BE2C (cell line): ENCODE measurements at regions not wholly inside any gene's neighbourhood (a gene's known extent, or its start where the extent isn't known, plus 50 kb on each side); places are given as distances from the start of the nearest gene placed in this dataset.
"Not testable (repeated sequence)": the region's sequence is repeated elsewhere in the genome, so short reads cannot be mapped to it uniquely, and the experiment has no call there.

Source experiments
- DNase-seq: peaks from one replicate; pipeline ENCODE4 v3.0.0-alpha.2; 2020
- H3K27me3 ChIP-seq: fragments of 250-450 bp; sonication (Bioruptor Pico); 2 replicates; pipeline ENCODE4 v1.5.1; 2020; ENCODE audit warnings: mild to moderate bottlenecking
- H3K36me3 ChIP-seq: fragments of 250-450 bp; sonication (Bioruptor Pico); 2 replicates; pipeline ENCODE4 v1.5.1; 2020; ENCODE audit warnings: mild to moderate bottlenecking
- H3K4me1 ChIP-seq: fragments of 250-450 bp; sonication (Bioruptor Pico); 2 replicates; pipeline ENCODE4 v1.5.1; 2020
- H3K4me3 ChIP-seq: 2 replicates; pipeline ENCODE4 v1.5.1; 2011; ENCODE audit warnings: low read depth, low read length
- H3K9me3 ChIP-seq: fragments of 250-450 bp; sonication (Bioruptor Pico); 2 replicates; pipeline ENCODE4 v1.5.1; 2020
- CTCF ChIP-seq: IDR thresholded peaks from 2 replicates; pipeline ENCODE4 v1.5.1; 2012; ENCODE audit warnings: mild to moderate bottlenecking, low read depth, low read length

- no peak for TF ChIP-seq CTCF
- no peak for DNase-seq
- no peak overlapping the region for H3K4me3 ChIP-seq
- peaks cover 10% of the 10 kb centered on the region; the same call in 1 of the 2 replicates for H3K4me1 ChIP-seq
- no peaks in the 10 kb centered on the region for H3K9me3 ChIP-seq
- H3K36me3 ChIP-seq: no peaks in the 10 kb centered on the region
- no peaks in the 10 kb centered on the region for H3K27me3 ChIP-seq
Measured at GRCh38 chr5:77906806-77907205, 130.7 kb upstream of the TBCA start.

GRCh38 chr5:77904362-77904761, 128.2 kb upstream of the TBCA start:
- Histone ChIP-seq H3K27me3 (no peaks in the 10 kb centered on the region), H3K4me3 (no peak overlapping the region), H3K4me1 (peaks cover 6% of the 10 kb centered on the region; the same call in 1 of the 2 replicates), H3K9me3 (no peaks in the 10 kb centered on the region), H3K36me3 (no peaks in the 10 kb centered on the region)
- DNase-seq: no peak
- TF ChIP-seq CTCF: no peak

- Histone ChIP-seq H3K4me3 (no peak overlapping the region), H3K9me3 (no peaks in the 10 kb centered on the region; the same call in 1 of the 2 replicates), H3K4me1 (peaks cover 5% of the 10 kb centered on the region), H3K36me3 (no peaks in the 10 kb centered on the region), H3K27me3 (no peaks in the 10 kb centered on the region)
- DNase-seq: no peak
- no peak for TF ChIP-seq CTCF
Measured at GRCh38 chr5:77900691-77901090, 124.6 kb upstream of the TBCA start.

GRCh38 chr5:77898385-77898784, 122.2 kb upstream of the TBCA start:
- H3K27me3 ChIP-seq: no peaks in the 10 kb centered on the region
- no peak for TF ChIP-seq CTCF
- H3K4me3 ChIP-seq: no peak overlapping the region
- DNase-seq: no peak
- H3K4me1 ChIP-seq: peaks cover 10% of the 10 kb centered on the region
- no peaks in the 10 kb centered on the region; the same call in 1 of the 2 replicates for H3K9me3 ChIP-seq
- H3K36me3 ChIP-seq: no peaks in the 10 kb centered on the region

- Histone ChIP-seq H3K36me3 (no peaks in the 10 kb centered on the region), H3K9me3 (no peaks in the 10 kb centered on the region; the same call in 1 of the 2 replicates), H3K4me1 (peaks cover 12% of the 10 kb centered on the region), H3K4me3 (no peak overlapping the region), H3K27me3 (no peaks in the 10 kb centered on the region)
- TF ChIP-seq CTCF: no peak
- peak; percentile 49 for DNase-seq
Measured at GRCh38 chr5:77896338-77896737, 120.2 kb upstream of the TBCA start.

- not testable (repeated sequence) for H3K36me3 ChIP-seq, H3K9me3 ChIP-seq, H3K4me3 ChIP-seq, H3K27me3 ChIP-seq, DNase-seq
- H3K4me1 ChIP-seq: peaks cover 12% of the 10 kb centered on the region
Measured at GRCh38 chr5:77894103-77894502, 118.0 kb upstream of the TBCA start.
